GM19043 (cell line): ENCODE measurements at regions not wholly inside any gene's neighbourhood (a gene's known extent, or its start where the extent isn't known, plus 50 kb on each side); places are given as distances from the start of the nearest gene placed in this dataset.
"Not testable (repeated sequence)": the region's sequence is repeated elsewhere in the genome, so short reads cannot be mapped to it uniquely, and the experiment has no call there.

ENCODE experiments used
- ATAC-seq: cut with Tn5 transposase; IDR thresholded peaks from one replicate; pipeline ENCODE4 v1.9.1; 2021; ENCODE audit warnings: low read depth; ENCODE audit not compliant: unreplicated experiment

- ATAC-seq = no peak
Measured at GRCh38 chr11:96760306-96760705, 370.5 kb downstream of the JRKL start.

GRCh38 chr11:96760815-96761214, 371.0 kb downstream of the JRKL start:
- ATAC-seq = no peak

- no peak for ATAC-seq
Measured at GRCh38 chr11:96761451-96761850, 371.6 kb downstream of the JRKL start.

GRCh38 chr11:96763244-96763643, 373.4 kb downstream of the JRKL start:
- ATAC-seq = no peak

- no peak for ATAC-seq
Measured at GRCh38 chr11:96778272-96778671, 388.5 kb downstream of the JRKL start.

- no peak for ATAC-seq
Measured at GRCh38 chr11:96779030-96779429, 389.2 kb downstream of the JRKL start.

GRCh38 chr11:96781082-96781481, 391.3 kb downstream of the JRKL start:
- no peak for ATAC-seq

- ATAC-seq = no peak
Measured at GRCh38 chr11:96782632-96783031, 392.8 kb downstream of the JRKL start.

- ATAC-seq = no peak
Measured at GRCh38 chr11:96783311-96783710, 393.5 kb downstream of the JRKL start.

- ATAC-seq = no peak
Measured at GRCh38 chr11:96785073-96785472, 395.3 kb downstream of the JRKL start.

GRCh38 chr11:96794152-96794551, 404.3 kb downstream of the JRKL start:
- ATAC-seq = no peak

GRCh38 chr11:96798445-96798844, 408.6 kb downstream of the JRKL start:
- ATAC-seq = no peak

GRCh38 chr11:96815236-96815635, 425.4 kb downstream of the JRKL start:
- ATAC-seq = no peak

GRCh38 chr11:96817482-96818399, 427.9 kb downstream of the JRKL start:
- no peak for ATAC-seq

- no peak for ATAC-seq
Measured at GRCh38 chr11:96827164-96827563, 437.4 kb downstream of the JRKL start.

GRCh38 chr11:96841792-96842191, 452.0 kb downstream of the JRKL start:
- no peak for ATAC-seq

GRCh38 chr11:96842731-96843130, 452.9 kb downstream of the JRKL start:
- no peak for ATAC-seq

- ATAC-seq = no peak
Measured at GRCh38 chr11:96854425-96854824, 464.6 kb downstream of the JRKL start.

GRCh38 chr11:96861722-96862121, 471.9 kb downstream of the JRKL start:
- not testable (repeated sequence) for ATAC-seq

- no peak for ATAC-seq
Measured at GRCh38 chr11:96863520-96863919, 473.7 kb downstream of the JRKL start.

- ATAC-seq = no peak
Measured at GRCh38 chr11:96865020-96865419, 475.2 kb downstream of the JRKL start.

- ATAC-seq = no peak
Measured at GRCh38 chr11:96869207-96869606, 479.4 kb downstream of the JRKL start.
